ENCODE measurements at regions not wholly inside any gene's neighbourhood (a gene's known extent, or its start where the extent isn't known, plus 50 kb on each side); places are given as distances from the start of the nearest gene placed in this dataset.

DNA sequence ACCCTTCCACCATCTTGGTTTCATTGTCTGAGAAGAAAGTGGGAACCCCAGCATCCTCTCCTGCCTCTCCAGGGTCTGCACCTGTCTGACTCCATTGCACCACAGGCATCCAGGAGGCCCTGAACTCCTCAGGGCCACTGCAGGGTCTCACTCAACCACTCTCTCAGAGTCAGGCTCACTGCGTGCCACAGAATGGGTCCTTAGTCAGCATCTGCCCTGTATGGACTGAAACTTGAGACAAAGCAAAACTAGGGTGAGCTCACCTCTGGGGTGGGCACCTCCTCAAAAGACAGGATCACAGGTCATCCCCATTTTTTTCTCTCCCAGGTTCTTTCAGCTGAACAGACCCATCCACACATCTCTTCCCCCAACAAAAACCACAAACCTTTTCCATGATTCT lies 59.2 kb upstream of the CPEB4 start:
- H3K27ac ChIP-seq (ENCODE audit: low read depth in 2 of 2, low read length in 2 of 2) = no peak overlapping the region
- H3K9ac ChIP-seq (ENCODE audit: low read depth in 1 of 2, low read length in 2 of 2) = no peak overlapping the region
- H3K27me3 ChIP-seq (ENCODE audit: control insufficient read depth in 2 of 2, insufficient read depth in 2 of 2, low read length in 2 of 2) = no peaks in the 10 kb centered on the region
- peaks cover 0 to 2% of the 10 kb centered on the region in 2 donors for H3K9me3 ChIP-seq (ENCODE audit: control insufficient read depth in 2 of 2, low read length in 2 of 2)
- H3K4me1 ChIP-seq (ENCODE audit: control insufficient read depth in 2 of 2, insufficient read depth in 2 of 2, low read length in 2 of 2) = peaks cover 6 to 12% of the 10 kb centered on the region in 2 donors
- no peak overlapping the region for H3K4me3 ChIP-seq (ENCODE audit: low read length in 2 of 2)
- H3K36me3 ChIP-seq (ENCODE audit: control insufficient read depth in 2 of 2, insufficient read depth in 2 of 2, low read length in 2 of 2) = no peaks in the 10 kb centered on the region

DNA sequence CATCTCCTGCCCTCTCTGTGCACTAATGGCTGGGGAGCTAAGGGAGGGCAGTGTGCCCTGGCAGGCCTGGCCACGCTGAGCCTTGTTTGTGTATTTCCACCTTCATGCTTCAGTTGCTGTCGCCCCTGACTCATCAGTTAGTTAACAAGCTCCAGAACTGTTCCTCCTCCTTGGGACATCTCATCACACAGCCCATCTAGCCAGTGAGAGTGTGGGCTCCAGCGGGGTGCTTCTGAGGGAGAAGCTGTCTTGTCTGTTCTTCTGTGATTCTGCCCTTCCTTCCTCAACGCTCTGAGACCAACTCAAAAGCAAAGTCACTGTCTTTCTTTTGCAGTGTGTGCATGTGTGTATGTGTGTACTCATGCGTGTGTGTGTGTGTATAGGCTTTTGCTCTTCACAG lies 58.3 kb upstream of the CPEB4 start:
- H3K9ac ChIP-seq (ENCODE audit: low read depth in 1 of 2, low read length in 2 of 2) = no peak overlapping the region
- H3K36me3 ChIP-seq (ENCODE audit: control insufficient read depth in 2 of 2, insufficient read depth in 2 of 2, low read length in 2 of 2) = no peaks in the 10 kb centered on the region
- H3K27me3 ChIP-seq (ENCODE audit: control insufficient read depth in 2 of 2, insufficient read depth in 2 of 2, low read length in 2 of 2) = no peaks in the 10 kb centered on the region
- H3K9me3 ChIP-seq (ENCODE audit: control insufficient read depth in 2 of 2, low read length in 2 of 2) = peaks cover 0 to 2% of the 10 kb centered on the region in 2 donors
- no peak overlapping the region for H3K27ac ChIP-seq (ENCODE audit: low read depth in 2 of 2, low read length in 2 of 2)
- no peak overlapping the region for H3K4me3 ChIP-seq (ENCODE audit: low read length in 2 of 2)
- peaks cover 4 to 5% of the 10 kb centered on the region in 2 donors for H3K4me1 ChIP-seq (ENCODE audit: control insufficient read depth in 2 of 2, insufficient read depth in 2 of 2, low read length in 2 of 2)

DNA sequence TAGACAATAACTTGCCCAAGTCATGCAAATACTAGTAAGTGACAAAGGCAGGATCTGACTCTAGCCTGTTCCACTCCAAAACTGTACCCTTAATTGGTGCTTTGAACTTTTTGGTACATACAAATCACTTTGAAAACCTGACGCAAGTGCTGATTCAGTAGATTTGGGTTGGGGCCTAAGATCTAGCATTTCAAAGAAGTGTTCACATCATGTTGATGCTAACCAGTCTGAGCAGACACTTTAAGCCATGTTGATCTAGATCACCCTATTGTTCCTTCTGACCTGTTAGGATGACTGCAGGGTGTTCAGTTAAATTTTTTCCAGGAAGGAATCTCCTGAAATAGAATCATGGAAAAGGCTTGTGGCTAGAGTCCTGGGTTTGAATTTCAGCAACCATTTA lies 57.7 kb upstream of the CPEB4 start:
- no peak overlapping the region for H3K9ac ChIP-seq (ENCODE audit: low read depth in 1 of 2, low read length in 2 of 2)
- H3K9me3 ChIP-seq (ENCODE audit: control insufficient read depth in 2 of 2, low read length in 2 of 2) = peaks cover 0 to 2% of the 10 kb centered on the region in 2 donors
- H3K4me1 ChIP-seq (ENCODE audit: control insufficient read depth in 2 of 2, insufficient read depth in 2 of 2, low read length in 2 of 2) = peaks cover 4 to 5% of the 10 kb centered on the region in 2 donors
- H3K36me3 ChIP-seq (ENCODE audit: control insufficient read depth in 2 of 2, insufficient read depth in 2 of 2, low read length in 2 of 2) = no peaks in the 10 kb centered on the region
- H3K27ac ChIP-seq (ENCODE audit: low read depth in 2 of 2, low read length in 2 of 2) = no peak overlapping the region
- no peaks in the 10 kb centered on the region for H3K27me3 ChIP-seq (ENCODE audit: control insufficient read depth in 2 of 2, insufficient read depth in 2 of 2, low read length in 2 of 2)
- H3K4me3 ChIP-seq (ENCODE audit: low read length in 2 of 2) = no peak overlapping the region

GRCh38 chr5:173831196-173831914 lies 56.8 kb upstream of the CPEB4 start:
- Histone ChIP-seq H3K9me3 (ENCODE audit: control insufficient read depth in 2 of 2, low read length in 2 of 2) (peaks cover 0 to 2% of the 10 kb centered on the region in 2 donors), H3K27me3 (ENCODE audit: control insufficient read depth in 2 of 2, insufficient read depth in 2 of 2, low read length in 2 of 2) (no peaks in the 10 kb centered on the region), H3K9ac (ENCODE audit: low read depth in 1 of 2, low read length in 2 of 2) (no peak overlapping the region), H3K36me3 (ENCODE audit: control insufficient read depth in 2 of 2, insufficient read depth in 2 of 2, low read length in 2 of 2) (no peaks in the 10 kb centered on the region), H3K4me1 (ENCODE audit: control insufficient read depth in 2 of 2, insufficient read depth in 2 of 2, low read length in 2 of 2) (peaks cover 4 to 5% of the 10 kb centered on the region in 2 donors), H3K4me3 (ENCODE audit: low read length in 2 of 2) (no peak overlapping the region), H3K27ac (ENCODE audit: low read depth in 2 of 2, low read length in 2 of 2) (no peak overlapping the region)

GRCh38 chr5:173832386-173832785 lies 55.8 kb upstream of the CPEB4 start:
- no peak overlapping the region for H3K27ac ChIP-seq (ENCODE audit: low read depth in 2 of 2, low read length in 2 of 2)
- no peaks in the 10 kb centered on the region for H3K4me1 ChIP-seq (ENCODE audit: control insufficient read depth in 2 of 2, insufficient read depth in 2 of 2, low read length in 2 of 2)
- H3K36me3 ChIP-seq (ENCODE audit: control insufficient read depth in 2 of 2, insufficient read depth in 2 of 2, low read length in 2 of 2) = no peaks in the 10 kb centered on the region
- H3K4me3 ChIP-seq (ENCODE audit: low read length in 2 of 2) = no peak overlapping the region
- H3K9ac ChIP-seq (ENCODE audit: low read depth in 1 of 2, low read length in 2 of 2) = no peak overlapping the region
- H3K9me3 ChIP-seq (ENCODE audit: control insufficient read depth in 2 of 2, low read length in 2 of 2) = peaks cover 0 to 2% of the 10 kb centered on the region in 2 donors
- no peaks in the 10 kb centered on the region for H3K27me3 ChIP-seq (ENCODE audit: control insufficient read depth in 2 of 2, insufficient read depth in 2 of 2, low read length in 2 of 2)

DNA sequence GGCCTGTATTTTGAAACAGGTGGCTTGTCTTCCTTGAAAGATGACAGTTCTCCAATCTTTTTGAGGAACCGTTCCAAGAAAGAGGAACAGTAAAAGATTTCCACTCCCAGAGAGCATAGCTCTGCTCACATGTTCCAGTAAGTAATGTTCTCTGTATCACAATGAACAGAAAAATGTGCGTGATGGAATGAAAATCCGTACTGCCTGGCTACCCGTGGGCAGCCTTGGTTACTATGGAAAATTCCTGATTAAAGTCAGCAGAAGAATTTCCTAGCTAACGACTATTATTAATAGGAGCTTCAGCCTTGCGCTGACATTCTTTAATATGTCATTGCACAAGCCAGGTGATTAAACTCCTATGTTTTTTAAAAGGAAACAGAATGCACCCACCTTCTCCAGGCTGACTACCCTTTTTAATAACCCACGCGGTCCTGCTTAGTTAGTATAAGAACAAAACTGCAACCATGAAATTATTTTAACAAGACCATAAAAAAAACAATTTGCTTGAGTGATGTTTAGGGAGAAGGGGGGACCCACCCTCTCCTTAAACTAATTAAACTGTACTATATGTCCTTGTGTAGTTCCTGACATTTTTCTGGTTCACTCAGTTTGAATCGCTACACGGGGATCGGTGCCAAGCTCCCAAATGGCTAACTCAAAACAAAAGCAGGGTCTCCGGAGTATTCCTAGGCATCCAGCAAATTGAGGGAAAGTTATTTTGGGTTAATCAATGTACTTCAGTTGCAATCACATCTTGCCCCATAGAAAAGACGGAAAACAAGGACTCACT lies 54.8 kb upstream of the CPEB4 start:
- no peak overlapping the region for H3K27ac ChIP-seq (ENCODE audit: low read depth in 2 of 2, low read length in 2 of 2)
- H3K4me1 ChIP-seq (ENCODE audit: control insufficient read depth in 2 of 2, insufficient read depth in 2 of 2, low read length in 2 of 2) = no peaks in the 10 kb centered on the region
- H3K36me3 ChIP-seq (ENCODE audit: control insufficient read depth in 2 of 2, insufficient read depth in 2 of 2, low read length in 2 of 2) = no peaks in the 10 kb centered on the region
- no peak overlapping the region for H3K9ac ChIP-seq (ENCODE audit: low read depth in 1 of 2, low read length in 2 of 2)
- H3K27me3 ChIP-seq (ENCODE audit: control insufficient read depth in 2 of 2, insufficient read depth in 2 of 2, low read length in 2 of 2) = no peaks in the 10 kb centered on the region
- no peaks in the 10 kb centered on the region for H3K9me3 ChIP-seq (ENCODE audit: control insufficient read depth in 2 of 2, low read length in 2 of 2)
- no peak overlapping the region for H3K4me3 ChIP-seq (ENCODE audit: low read length in 2 of 2)

DNA sequence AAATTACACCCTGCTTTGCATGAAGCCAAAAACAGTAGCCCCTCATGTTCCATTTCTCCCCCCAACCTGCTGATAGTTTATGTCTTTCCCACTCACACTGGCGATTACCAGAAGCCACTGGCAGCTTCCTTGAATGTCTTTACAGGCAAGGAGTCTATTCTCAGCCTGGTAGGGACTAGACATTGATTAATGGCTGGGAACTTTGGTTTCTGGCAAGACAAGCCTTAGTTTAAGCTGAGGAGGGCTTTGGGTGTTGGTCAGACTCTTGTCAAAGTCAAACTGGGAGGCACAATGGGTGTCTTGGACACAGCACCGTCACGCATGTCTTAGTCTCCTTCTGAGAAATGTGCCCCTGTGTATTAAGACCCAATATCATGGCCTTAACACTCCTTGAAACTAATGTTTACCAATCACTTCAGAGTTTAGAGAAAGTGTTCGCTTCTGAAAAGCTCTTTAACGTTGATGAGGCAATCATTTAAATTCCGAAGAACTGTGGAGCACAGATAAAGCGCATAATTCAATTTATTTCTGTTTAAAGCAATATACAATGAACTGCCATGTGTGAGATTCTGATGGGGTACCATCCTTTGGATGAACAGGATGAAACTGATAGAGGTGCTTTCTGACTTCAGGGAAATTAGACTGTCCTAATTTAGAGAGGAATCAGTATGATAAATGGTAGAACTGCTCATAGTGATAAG lies 53.9 kb upstream of the CPEB4 start:
- Histone ChIP-seq H3K9me3 (ENCODE audit: control insufficient read depth in 2 of 2, low read length in 2 of 2) (no peaks in the 10 kb centered on the region), H3K27ac (ENCODE audit: low read depth in 2 of 2, low read length in 2 of 2) (no peak overlapping the region), H3K27me3 (ENCODE audit: control insufficient read depth in 2 of 2, insufficient read depth in 2 of 2, low read length in 2 of 2) (no peaks in the 10 kb centered on the region), H3K9ac (ENCODE audit: low read depth in 1 of 2, low read length in 2 of 2) (no peak overlapping the region), H3K4me1 (ENCODE audit: control insufficient read depth in 2 of 2, insufficient read depth in 2 of 2, low read length in 2 of 2) (no peaks in the 10 kb centered on the region), H3K4me3 (ENCODE audit: low read length in 2 of 2) (no peak overlapping the region), H3K36me3 (ENCODE audit: control insufficient read depth in 2 of 2, insufficient read depth in 2 of 2, low read length in 2 of 2) (no peaks in the 10 kb centered on the region)

GRCh38 chr5:173835131-173835530 lies 53.0 kb upstream of the CPEB4 start:
- H3K9me3 ChIP-seq (ENCODE audit: control insufficient read depth in 2 of 2, low read length in 2 of 2) = no peaks in the 10 kb centered on the region
- H3K27me3 ChIP-seq (ENCODE audit: control insufficient read depth in 2 of 2, insufficient read depth in 2 of 2, low read length in 2 of 2) = no peaks in the 10 kb centered on the region
- no peak overlapping the region for H3K27ac ChIP-seq (ENCODE audit: low read depth in 2 of 2, low read length in 2 of 2)
- no peak overlapping the region for H3K9ac ChIP-seq (ENCODE audit: low read depth in 1 of 2, low read length in 2 of 2)
- H3K36me3 ChIP-seq (ENCODE audit: control insufficient read depth in 2 of 2, insufficient read depth in 2 of 2, low read length in 2 of 2) = no peaks in the 10 kb centered on the region
- H3K4me1 ChIP-seq (ENCODE audit: control insufficient read depth in 2 of 2, insufficient read depth in 2 of 2, low read length in 2 of 2) = no peaks in the 10 kb centered on the region
- H3K4me3 ChIP-seq (ENCODE audit: low read length in 2 of 2) = no peak overlapping the region

GRCh38 chr5:173835661-173836060 lies 52.5 kb upstream of the CPEB4 start:
- no peaks in the 10 kb centered on the region for H3K9me3 ChIP-seq (ENCODE audit: control insufficient read depth in 2 of 2, low read length in 2 of 2)
- H3K27ac ChIP-seq (ENCODE audit: low read depth in 2 of 2, low read length in 2 of 2) = no peak overlapping the region
- H3K4me3 ChIP-seq (ENCODE audit: low read length in 2 of 2) = no peak overlapping the region
- H3K36me3 ChIP-seq (ENCODE audit: control insufficient read depth in 2 of 2, insufficient read depth in 2 of 2, low read length in 2 of 2) = no peaks in the 10 kb centered on the region
- H3K9ac ChIP-seq (ENCODE audit: low read depth in 1 of 2, low read length in 2 of 2) = no peak overlapping the region
- H3K27me3 ChIP-seq (ENCODE audit: control insufficient read depth in 2 of 2, insufficient read depth in 2 of 2, low read length in 2 of 2) = no peaks in the 10 kb centered on the region
- H3K4me1 ChIP-seq (ENCODE audit: control insufficient read depth in 2 of 2, insufficient read depth in 2 of 2, low read length in 2 of 2) = no peaks in the 10 kb centered on the region

DNA sequence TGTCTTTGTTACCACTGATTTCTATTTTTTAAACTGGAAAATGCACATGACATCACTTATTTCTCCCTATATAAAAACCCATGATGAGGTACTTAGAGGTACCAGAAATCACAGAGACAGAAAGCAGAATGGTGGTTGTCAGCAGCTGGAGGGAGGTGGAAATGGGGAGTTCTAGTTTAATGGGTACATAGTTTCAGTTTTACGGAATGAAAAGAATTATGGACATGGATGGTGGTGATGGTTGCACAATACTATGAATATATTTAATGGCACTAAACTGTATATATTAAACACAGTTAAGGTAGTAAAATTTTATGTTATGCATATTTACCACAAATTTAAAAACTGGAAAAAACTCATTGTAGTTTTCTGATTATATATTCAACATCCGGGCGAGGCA lies 50.5 kb upstream of the CPEB4 start:
- Histone ChIP-seq H3K36me3 (ENCODE audit: control insufficient read depth in 2 of 2, insufficient read depth in 2 of 2, low read length in 2 of 2) (no peaks in the 10 kb centered on the region), H3K9me3 (ENCODE audit: control insufficient read depth in 2 of 2, low read length in 2 of 2) (no peaks in the 10 kb centered on the region), H3K27ac (ENCODE audit: low read depth in 2 of 2, low read length in 2 of 2) (no peak overlapping the region), H3K4me3 (ENCODE audit: low read length in 2 of 2) (no peak overlapping the region), H3K27me3 (ENCODE audit: control insufficient read depth in 2 of 2, insufficient read depth in 2 of 2, low read length in 2 of 2) (no peaks in the 10 kb centered on the region), H3K4me1 (ENCODE audit: control insufficient read depth in 2 of 2, insufficient read depth in 2 of 2, low read length in 2 of 2) (no peaks in the 10 kb centered on the region), H3K9ac (ENCODE audit: low read depth in 1 of 2, low read length in 2 of 2) (no peak overlapping the region)
